Hepatic stellate cell (primary cell): ENCODE measurements at regions not wholly inside any gene's neighbourhood (a gene's known extent, or its start where the extent isn't known, plus 50 kb on each side); places are given as distances from the start of the nearest gene placed in this dataset.

Experiments
- DNase-seq: peaks from one replicate; pipeline ENCODE4 v3.0.0; 2011; ENCODE audit warnings: low spot score

GRCh38 chr4:33334416-33334815 lies 2614.2 kb downstream of the PCDH7 start:
- DNase-seq: no peak

GRCh38 chr4:33339762-33340161 lies 2619.6 kb downstream of the PCDH7 start:
- DNase-seq: no peak

GRCh38 chr4:33340168-33340567 lies 2620.0 kb downstream of the PCDH7 start:
- DNase-seq: no peak

GRCh38 chr4:33349376-33349775 lies 2629.2 kb downstream of the PCDH7 start:
- no peak for DNase-seq

GRCh38 chr4:33357121-33357520 lies 2637.0 kb downstream of the PCDH7 start:
- no peak for DNase-seq

GRCh38 chr4:33369446-33369845 lies 2649.3 kb downstream of the PCDH7 start:
- no peak for DNase-seq

- no peak for DNase-seq
Measured at GRCh38 chr4:33381816-33382215, 2661.6 kb downstream of the PCDH7 start.

GRCh38 chr4:33386764-33387163 lies 2666.6 kb downstream of the PCDH7 start:
- no peak for DNase-seq

GRCh38 chr4:33390976-33391375 lies 2670.8 kb downstream of the PCDH7 start:
- no peak for DNase-seq

- no peak for DNase-seq
Measured at GRCh38 chr4:33395731-33396485, 2675.7 kb downstream of the PCDH7 start.

- no peak for DNase-seq
Measured at GRCh38 chr4:33400504-33400903, 2680.3 kb downstream of the PCDH7 start.

- DNase-seq: no peak
Measured at GRCh38 chr4:33407496-33407895, 2687.3 kb downstream of the PCDH7 start.

- no peak for DNase-seq
Measured at GRCh38 chr4:33411182-33411581, 2691.0 kb downstream of the PCDH7 start.

GRCh38 chr4:33421887-33422286 lies 2701.7 kb downstream of the PCDH7 start:
- DNase-seq: no peak

- DNase-seq: no peak
Measured at GRCh38 chr4:33422656-33423055, 2702.5 kb downstream of the PCDH7 start.

GRCh38 chr4:33425936-33426335 lies 2705.8 kb downstream of the PCDH7 start:
- DNase-seq: no peak

- no peak for DNase-seq
Measured at GRCh38 chr4:33427676-33428075, 2707.5 kb downstream of the PCDH7 start.

GRCh38 chr4:33429971-33430370 lies 2709.8 kb downstream of the PCDH7 start:
- DNase-seq: no peak

- no peak for DNase-seq
Measured at GRCh38 chr4:33437406-33437805, 2717.2 kb downstream of the PCDH7 start.

- no peak for DNase-seq
Measured at GRCh38 chr4:33446953-33447352, 2726.8 kb downstream of the PCDH7 start.

GRCh38 chr4:33448948-33449347 lies 2728.8 kb downstream of the PCDH7 start:
- no peak for DNase-seq

GRCh38 chr4:33453436-33453835 lies 2733.3 kb downstream of the PCDH7 start:
- no peak for DNase-seq

- DNase-seq: no peak
Measured at GRCh38 chr4:33453916-33454315, 2733.7 kb downstream of the PCDH7 start.

GRCh38 chr4:33465565-33465964 lies 2745.4 kb downstream of the PCDH7 start:
- DNase-seq: no peak
